ENCODE measurements at regions not wholly inside any gene's neighbourhood (a gene's known extent, or its start where the extent isn't known, plus 50 kb on each side); places are given as distances from the start of the nearest gene placed in this dataset.

DNA sequence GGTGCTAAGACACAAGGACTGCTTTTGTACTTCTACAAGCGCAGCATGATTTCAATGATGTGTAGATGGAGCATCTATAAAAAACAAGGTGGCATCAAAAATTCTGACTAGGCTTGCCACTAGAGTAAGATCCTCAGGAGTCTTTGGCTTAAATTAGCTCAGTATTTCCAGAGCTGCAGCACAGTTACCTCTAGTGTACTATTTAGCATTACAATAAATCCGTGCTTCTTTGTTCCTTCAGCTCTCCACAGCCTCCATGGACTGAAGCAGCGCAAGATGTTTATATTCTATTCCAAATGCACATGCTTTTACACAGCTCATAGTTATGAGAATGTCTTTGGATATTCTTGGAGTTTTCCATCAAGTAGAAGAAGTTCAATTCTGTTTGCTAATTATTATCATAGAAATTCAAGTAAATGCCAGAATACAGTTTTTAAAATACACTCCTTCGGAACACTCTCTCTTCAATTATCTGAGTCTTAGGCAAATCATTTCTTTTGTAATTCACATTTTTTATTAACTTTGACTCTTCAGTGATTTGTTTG, 1133.0 kb upstream of the LRRTM1 start:
- TF ChIP-seq, protein P1, sequence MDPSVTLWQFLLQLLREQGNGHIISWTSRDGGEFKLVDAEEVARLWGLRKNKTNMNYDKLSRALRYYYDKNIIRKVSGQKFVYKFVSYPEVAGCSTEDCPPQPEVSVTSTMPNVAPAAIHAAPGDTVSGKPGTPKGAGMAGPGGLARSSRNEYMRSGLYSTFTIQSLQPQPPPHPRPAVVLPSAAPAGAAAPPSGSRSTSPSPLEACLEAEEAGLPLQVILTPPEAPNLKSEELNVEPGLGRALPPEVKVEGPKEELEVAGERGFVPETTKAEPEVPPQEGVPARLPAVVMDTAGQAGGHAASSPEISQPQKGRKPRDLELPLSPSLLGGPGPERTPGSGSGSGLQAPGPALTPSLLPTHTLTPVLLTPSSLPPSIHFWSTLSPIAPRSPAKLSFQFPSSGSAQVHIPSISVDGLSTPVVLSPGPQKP (IDR thresholded peaks at IDR 0.05; ENCODE audit: low read depth, low read length): no peak
- TF ChIP-seq, protein P2, sequence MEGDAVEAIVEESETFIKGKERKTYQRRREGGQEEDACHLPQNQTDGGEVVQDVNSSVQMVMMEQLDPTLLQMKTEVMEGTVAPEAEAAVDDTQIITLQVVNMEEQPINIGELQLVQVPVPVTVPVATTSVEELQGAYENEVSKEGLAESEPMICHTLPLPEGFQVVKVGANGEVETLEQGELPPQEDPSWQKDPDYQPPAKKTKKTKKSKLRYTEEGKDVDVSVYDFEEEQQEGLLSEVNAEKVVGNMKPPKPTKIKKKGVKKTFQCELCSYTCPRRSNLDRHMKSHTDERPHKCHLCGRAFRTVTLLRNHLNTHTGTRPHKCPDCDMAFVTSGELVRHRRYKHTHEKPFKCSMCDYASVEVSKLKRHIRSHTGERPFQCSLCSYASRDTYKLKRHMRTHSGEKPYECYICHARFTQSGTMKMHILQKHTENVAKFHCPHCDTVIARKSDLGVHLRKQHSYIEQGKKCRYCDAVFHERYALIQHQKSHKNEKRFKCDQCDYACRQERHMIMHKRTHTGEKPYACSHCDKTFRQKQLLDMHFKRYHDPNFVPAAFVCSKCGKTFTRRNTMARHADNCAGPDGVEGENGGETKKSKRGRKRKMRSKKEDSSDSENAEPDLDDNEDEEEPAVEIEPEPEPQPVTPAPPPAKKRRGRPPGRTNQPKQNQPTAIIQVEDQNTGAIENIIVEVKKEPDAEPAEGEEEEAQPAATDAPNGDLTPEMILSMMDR (IDR thresholded peaks at IDR 0.05): no peak
- no peak for TF ChIP-seq TP53 (CRISPR knock-in tag; IDR thresholded peaks at IDR 0.05)
- no peak for TF ChIP-seq POLR2A (IDR thresholded peaks at IDR 0.05; ENCODE audit: low read length)
- TF ChIP-seq, protein P3, sequence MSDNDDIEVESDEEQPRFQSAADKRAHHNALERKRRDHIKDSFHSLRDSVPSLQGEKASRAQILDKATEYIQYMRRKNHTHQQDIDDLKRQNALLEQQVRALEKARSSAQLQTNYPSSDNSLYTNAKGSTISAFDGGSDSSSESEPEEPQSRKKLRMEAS (IDR thresholded peaks at IDR 0.05): no peak
- no peak for TF ChIP-seq MAZ (IDR thresholded peaks at IDR 0.05; ENCODE audit: borderline replicate concordance, low read depth, low read length)
- no peak for TF ChIP-seq FOSL2 (IDR thresholded peaks at IDR 0.05)
- TF ChIP-seq FOSL2 (CRISPR knock-in tag; IDR thresholded peaks at IDR 0.05): no peak
- TF ChIP-seq, protein P4, sequence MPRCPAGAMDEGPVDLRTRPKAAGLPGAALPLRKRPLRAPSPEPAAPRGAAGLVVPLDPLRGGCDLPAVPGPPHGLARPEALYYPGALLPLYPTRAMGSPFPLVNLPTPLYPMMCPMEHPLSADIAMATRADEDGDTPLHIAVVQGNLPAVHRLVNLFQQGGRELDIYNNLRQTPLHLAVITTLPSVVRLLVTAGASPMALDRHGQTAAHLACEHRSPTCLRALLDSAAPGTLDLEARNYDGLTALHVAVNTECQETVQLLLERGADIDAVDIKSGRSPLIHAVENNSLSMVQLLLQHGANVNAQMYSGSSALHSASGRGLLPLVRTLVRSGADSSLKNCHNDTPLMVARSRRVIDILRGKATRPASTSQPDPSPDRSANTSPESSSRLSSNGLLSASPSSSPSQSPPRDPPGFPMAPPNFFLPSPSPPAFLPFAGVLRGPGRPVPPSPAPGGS (IDR thresholded peaks at IDR 0.05): no peak
- TF ChIP-seq EP300 (IDR thresholded peaks at IDR 0.05): no peak
- TF ChIP-seq BHLHE40 (IDR thresholded peaks at IDR 0.05; ENCODE audit: low read depth, low read length): no peak
- no peak for TF ChIP-seq CEBPB (IDR thresholded peaks at IDR 0.05)
- TF ChIP-seq JUNB (IDR thresholded peaks at IDR 0.05): no peak
- TF ChIP-seq RNF2 (IDR thresholded peaks at IDR 0.05; ENCODE audit: borderline replicate concordance, low read depth): no peak
